HG03025 (cell line): ENCODE measurements at regions not wholly inside any gene's neighbourhood (a gene's known extent, or its start where the extent isn't known, plus 50 kb on each side); places are given as distances from the start of the nearest gene placed in this dataset.

ENCODE experiments used
- ATAC-seq: cut with Tn5 transposase; IDR thresholded peaks from one replicate; pipeline ENCODE4 v1.9.1; 2021; ENCODE audit warnings: mild to moderate bottlenecking, moderate library complexity; ENCODE audit not compliant: unreplicated experiment, low FRiP score

GRCh38 chr5:4642525-4642924, 497.6 kb upstream of the ADAMTS16 start:
- no peak for ATAC-seq

GRCh38 chr5:4643190-4643589, 496.9 kb upstream of the ADAMTS16 start:
- no peak for ATAC-seq

- ATAC-seq, result no peak
Observed at GRCh38 chr5:4643960-4644359, 496.2 kb upstream of the ADAMTS16 start.

GRCh38 chr5:4646715-4647375, 493.3 kb upstream of the ADAMTS16 start:
- ATAC-seq, result no peak

GRCh38 chr5:4647955-4648354, 492.2 kb upstream of the ADAMTS16 start:
- no peak for ATAC-seq

GRCh38 chr5:4651806-4652565, 488.1 kb upstream of the ADAMTS16 start:
- no peak for ATAC-seq

- ATAC-seq, result no peak
Observed at GRCh38 chr5:4653475-4653874, 486.7 kb upstream of the ADAMTS16 start.

GRCh38 chr5:4659851-4660250, 480.3 kb upstream of the ADAMTS16 start:
- ATAC-seq, result no peak

GRCh38 chr5:4661326-4661725, 478.8 kb upstream of the ADAMTS16 start:
- ATAC-seq, result no peak

GRCh38 chr5:4661836-4662235, 478.3 kb upstream of the ADAMTS16 start:
- no peak for ATAC-seq

- ATAC-seq, result no peak
Observed at GRCh38 chr5:4662756-4663155, 477.4 kb upstream of the ADAMTS16 start.

- no peak for ATAC-seq
Observed at GRCh38 chr5:4665911-4666310, 474.2 kb upstream of the ADAMTS16 start.

GRCh38 chr5:4674166-4674565, 466.0 kb upstream of the ADAMTS16 start:
- no peak for ATAC-seq

- ATAC-seq, result no peak
Observed at GRCh38 chr5:4676934-4677333, 463.2 kb upstream of the ADAMTS16 start.

- ATAC-seq, result no peak
Observed at GRCh38 chr5:4684946-4685345, 455.2 kb upstream of the ADAMTS16 start.

- ATAC-seq, result no peak
Observed at GRCh38 chr5:4698596-4698995, 441.5 kb upstream of the ADAMTS16 start.

- no peak for ATAC-seq
Observed at GRCh38 chr5:4699592-4699991, 440.5 kb upstream of the ADAMTS16 start.

GRCh38 chr5:4700069-4700468, 440.1 kb upstream of the ADAMTS16 start:
- no peak for ATAC-seq

GRCh38 chr5:4700871-4701270, 439.3 kb upstream of the ADAMTS16 start:
- no peak for ATAC-seq

GRCh38 chr5:4703931-4704458, 436.1 kb upstream of the ADAMTS16 start:
- no peak for ATAC-seq

GRCh38 chr5:4704951-4705350, 435.2 kb upstream of the ADAMTS16 start:
- ATAC-seq, result no peak

GRCh38 chr5:4716781-4717180, 423.3 kb upstream of the ADAMTS16 start:
- no peak for ATAC-seq
